DND-41 (cell line): ENCODE measurements at regions not wholly inside any gene's neighbourhood (a gene's known extent, or its start where the extent isn't known, plus 50 kb on each side); places are given as distances from the start of the nearest gene placed in this dataset.

ENCODE experiments used
- ATAC-seq: fragments of 200-7000 bp; cut with Tn5 transposase; 3 replicates; pipeline ENCODE4 v1.9.1; 2021; ENCODE audit warnings: low read depth; ENCODE audit not compliant: insufficient read depth
- DNase-seq: peaks from one replicate; pipeline ENCODE4 v3.0.0-alpha.2; 2020
- H2AFZ ChIP-seq: 2 replicates; pipeline ENCODE4 v1.6.0; 2012; ENCODE audit warnings: low read depth, low read length
- H3K27ac ChIP-seq: 2 replicates; pipeline ENCODE4 v1.5.1; 2012; ENCODE audit warnings: low read length, inconsistent platforms
- H3K27me3 ChIP-seq: fragments of 200-600 bp; sonication (generic); 2 replicates; pipeline ENCODE4 v1.6.0; 2012; ENCODE audit warnings: low read length, mild to moderate bottlenecking, inconsistent platforms; ENCODE audit not compliant: insufficient read depth, poor library complexity
- H3K36me3 ChIP-seq: 2 replicates; pipeline ENCODE4 v1.5.1; 2012; ENCODE audit warnings: low read length, inconsistent platforms; ENCODE audit not compliant: insufficient read depth
- H3K4me1 ChIP-seq: 2 replicates; pipeline ENCODE4 v1.5.1; 2012; ENCODE audit warnings: mild to moderate bottlenecking, low read length; ENCODE audit not compliant: insufficient read depth
- H3K4me2 ChIP-seq: 2 replicates; pipeline ENCODE4 v1.6.0; 2012; ENCODE audit warnings: mild to moderate bottlenecking, moderate library complexity, low read length, inconsistent platforms; ENCODE audit not compliant: insufficient read depth
- H3K4me3 ChIP-seq, 2 experiments: fragments of 200-600 bp in 1 of 2; shearing (Covaris generic) in 1 of 2; 2 replicates each; pipeline ENCODE4 v1.5.1; 2012 to 2016; ENCODE audit warnings: inconsistent platforms in 2 of 2, low read length in 2 of 2, mild to moderate bottlenecking in 2 of 2, low read depth in 1 of 2, moderate library complexity in 1 of 2
- H3K79me2 ChIP-seq: 2 replicates; pipeline ENCODE4 v1.6.0; 2012; ENCODE audit warnings: low read length, inconsistent platforms; ENCODE audit not compliant: insufficient read depth
- H3K9ac ChIP-seq: 2 replicates; pipeline ENCODE4 v1.6.0; 2012; ENCODE audit warnings: low read depth, mild to moderate bottlenecking, inconsistent platforms, low read length, moderate library complexity
- H3K9me3 ChIP-seq: 2 replicates; pipeline ENCODE4 v1.5.1; 2012; ENCODE audit warnings: low read length, moderate library complexity, mild to moderate bottlenecking, inconsistent platforms; ENCODE audit not compliant: insufficient read depth, severe bottlenecking
- H4K20me1 ChIP-seq: 2 replicates; pipeline ENCODE4 v1.6.0; 2012; ENCODE audit warnings: low read length; ENCODE audit not compliant: insufficient read depth
- EZH2 ChIP-seq: IDR thresholded peaks from 3 replicates; pipeline ENCODE4 v1.6.1; 2012; ENCODE audit warnings: borderline replicate concordance, low read depth, mild to moderate bottlenecking, moderate library complexity, low read length, inconsistent platforms; ENCODE audit not compliant: severe bottlenecking
- TF ChIP-seq, protein P1 (sequence below): IDR thresholded peaks from 2 replicates; pipeline ENCODE4 v1.5.1; 2012; ENCODE audit warnings: borderline replicate concordance, low read length, moderate library complexity, mild to moderate bottlenecking; ENCODE audit not compliant: poor library complexity, severe bottlenecking; ENCODE audit errors: extremely low read depth

GRCh38 chr15:38748710-38749109, 184.1 kb upstream of the RASGRP1 start:
- H4K20me1 ChIP-seq, result no peaks in the 10 kb centered on the region

GRCh38 chr15:38750786-38751185, 186.2 kb upstream of the RASGRP1 start:
- peaks cover under 1% of the 10 kb centered on the region for H3K27me3 ChIP-seq
- no peak overlapping the region for H3K4me2 ChIP-seq
- ATAC-seq, result no peak
- TF ChIP-seq EZH2, result no peak
- TF ChIP-seq, protein P1, sequence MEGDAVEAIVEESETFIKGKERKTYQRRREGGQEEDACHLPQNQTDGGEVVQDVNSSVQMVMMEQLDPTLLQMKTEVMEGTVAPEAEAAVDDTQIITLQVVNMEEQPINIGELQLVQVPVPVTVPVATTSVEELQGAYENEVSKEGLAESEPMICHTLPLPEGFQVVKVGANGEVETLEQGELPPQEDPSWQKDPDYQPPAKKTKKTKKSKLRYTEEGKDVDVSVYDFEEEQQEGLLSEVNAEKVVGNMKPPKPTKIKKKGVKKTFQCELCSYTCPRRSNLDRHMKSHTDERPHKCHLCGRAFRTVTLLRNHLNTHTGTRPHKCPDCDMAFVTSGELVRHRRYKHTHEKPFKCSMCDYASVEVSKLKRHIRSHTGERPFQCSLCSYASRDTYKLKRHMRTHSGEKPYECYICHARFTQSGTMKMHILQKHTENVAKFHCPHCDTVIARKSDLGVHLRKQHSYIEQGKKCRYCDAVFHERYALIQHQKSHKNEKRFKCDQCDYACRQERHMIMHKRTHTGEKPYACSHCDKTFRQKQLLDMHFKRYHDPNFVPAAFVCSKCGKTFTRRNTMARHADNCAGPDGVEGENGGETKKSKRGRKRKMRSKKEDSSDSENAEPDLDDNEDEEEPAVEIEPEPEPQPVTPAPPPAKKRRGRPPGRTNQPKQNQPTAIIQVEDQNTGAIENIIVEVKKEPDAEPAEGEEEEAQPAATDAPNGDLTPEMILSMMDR, result no peak
- H3K36me3 ChIP-seq, result no peaks in the 10 kb centered on the region
- no peak overlapping the region for H3K27ac ChIP-seq
- no peak overlapping the region for H2AFZ ChIP-seq
- no peaks in the 10 kb centered on the region for H3K9me3 ChIP-seq
- H3K79me2 ChIP-seq, result no peaks in the 10 kb centered on the region
- H3K4me1 ChIP-seq, result no peaks in the 10 kb centered on the region
- DNase-seq, result no peak
- no peaks in the 10 kb centered on the region for H4K20me1 ChIP-seq
- no peak overlapping the region for H3K9ac ChIP-seq
- H3K4me3 ChIP-seq, result no peak overlapping the region

More at GRCh38 chr15:38748710-38749109, 184.1 kb upstream of the RASGRP1 start:
- Histone ChIP-seq H3K4me1 (no peaks in the 10 kb centered on the region), H3K4me2 (no peak overlapping the region), H2AFZ (no peak overlapping the region), H3K9me3 (no peaks in the 10 kb centered on the region), H3K27ac (no peak overlapping the region), H3K9ac (no peak overlapping the region), H3K4me3 (no peak overlapping the region), H3K79me2 (no peaks in the 10 kb centered on the region), H3K27me3 (no peaks in the 10 kb centered on the region), H3K36me3 (no peaks in the 10 kb centered on the region)
- TF ChIP-seq, protein P1, result no peak
- no peak for TF ChIP-seq EZH2
- no peak for ATAC-seq
- DNase-seq, result no peak

DNA sequence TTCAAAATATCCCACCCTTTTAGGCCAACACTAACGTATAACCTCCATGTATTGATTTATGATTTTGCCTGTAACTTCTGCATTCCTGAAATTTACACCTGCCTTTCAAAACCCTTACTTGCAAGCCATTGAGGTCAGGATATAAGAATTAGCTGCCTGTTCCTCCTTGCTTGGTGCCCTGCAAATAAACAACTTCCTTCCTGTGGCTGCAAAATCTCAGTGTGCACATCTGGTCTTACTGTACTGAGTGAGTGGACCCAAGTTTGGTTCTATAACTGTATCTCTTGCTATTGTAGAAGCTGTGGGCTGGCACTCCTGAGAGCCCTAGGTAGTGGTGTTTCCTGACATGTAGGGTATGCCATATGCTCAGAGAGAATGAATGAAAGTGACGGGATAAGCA, 191.1 kb upstream of the RASGRP1 start:
- Histone ChIP-seq H3K9me3 (no peaks in the 10 kb centered on the region), H3K27me3 (peaks cover 8% of the 10 kb centered on the region), H3K9ac (no peak overlapping the region), H3K79me2 (no peaks in the 10 kb centered on the region), H4K20me1 (no peaks in the 10 kb centered on the region), H2AFZ (no peak overlapping the region), H3K4me3 (no peak overlapping the region), H3K4me2 (no peak overlapping the region), H3K36me3 (no peaks in the 10 kb centered on the region), H3K27ac (no peak overlapping the region), H3K4me1 (no peaks in the 10 kb centered on the region)
- no peak for DNase-seq
- no peak for ATAC-seq
- TF ChIP-seq, protein P1, result no peak
- TF ChIP-seq EZH2, result no peak

GRCh38 chr15:38756441-38756840, 191.8 kb upstream of the RASGRP1 start:
- DNase-seq, result no peak
- Histone ChIP-seq H3K9ac (no peak overlapping the region), H3K4me3 (no peak overlapping the region), H3K79me2 (no peaks in the 10 kb centered on the region), H2AFZ (no peak overlapping the region), H3K4me1 (no peaks in the 10 kb centered on the region), H3K27me3 (peaks cover 8% of the 10 kb centered on the region), H3K27ac (no peak overlapping the region), H3K9me3 (no peaks in the 10 kb centered on the region), H4K20me1 (no peaks in the 10 kb centered on the region), H3K4me2 (no peak overlapping the region), H3K36me3 (no peaks in the 10 kb centered on the region)
- ATAC-seq, result no peak
- TF ChIP-seq, protein P1, result no peak
- no peak for TF ChIP-seq EZH2
